ENCODE measurements at regions not wholly inside any gene's neighbourhood (a gene's known extent, or its start where the extent isn't known, plus 50 kb on each side); places are given as distances from the start of the nearest gene placed in this dataset.

GRCh38 chrX:79079477-79079876, 65.0 kb upstream of the GPR174 start:
- TF ChIP-seq CTCF (IDR thresholded peaks at IDR 0.05; ENCODE audit: low read depth, low read length), result no peak
- no peak for TF ChIP-seq EZH2phosphoT487 (IDR thresholded peaks at IDR 0.05; ENCODE audit: low read depth)

Data from OCI-LY3 (cell line).